OCI-M1 (cell line): ENCODE measurements at regions not wholly inside any gene's neighbourhood (a gene's known extent, or its start where the extent isn't known, plus 50 kb on each side); places are given as distances from the start of the nearest gene placed in this dataset.
A peak's percentile ranks its signal among the peaks of the same experiment; 100 is the strongest.

ENCODE experiments used
- DNase-seq: peaks from one replicate; lab custom pipeline; 2025; lab: John Stamatoyannopoulos, UW

- peak; percentile 39 for DNase-seq
Measured at GRCh38 chr1:219277304-219278105, 103.8 kb downstream of the LYPLAL1 start.

GRCh38 chr1:219276049-219276738, 102.5 kb downstream of the LYPLAL1 start:
- DNase-seq: no peak

- no peak for DNase-seq
Measured at GRCh38 chr1:219273088-219273686, 99.5 kb downstream of the LYPLAL1 start.

GRCh38 chr1:219271818-219272535, 98.3 kb downstream of the LYPLAL1 start:
- DNase-seq: peak; percentile 72

GRCh38 chr1:219269171-219269570, 95.5 kb downstream of the LYPLAL1 start:
- no peak for DNase-seq

- no peak for DNase-seq
Measured at GRCh38 chr1:219266524-219266923, 92.8 kb downstream of the LYPLAL1 start.

- DNase-seq: no peak
Measured at GRCh38 chr1:219265026-219265515, 91.4 kb downstream of the LYPLAL1 start.

- DNase-seq: no peak
Measured at GRCh38 chr1:219264561-219264960, 90.9 kb downstream of the LYPLAL1 start.
